IMR-90 (cell line): ENCODE measurements at regions not wholly inside any gene's neighbourhood (a gene's known extent, or its start where the extent isn't known, plus 50 kb on each side); places are given as distances from the start of the nearest gene placed in this dataset.

ENCODE experiments used
- ATAC-seq: fragments of 200-7000 bp; cut with Tn5 transposase; 2 replicates; pipeline ENCODE4 v1.9.1; 2020; ENCODE audit warnings: low read depth, mild to moderate bottlenecking, moderate library complexity
- BruUV-seq: library from RNA; stranded (reverse); fragments of 400-500 nt; replicated peaks from 2 replicates; lab custom pipeline; 2021; lab: Mats Ljungman, UMichigan
- CTCF ChIA-PET: fragments of 300-600 bp; formaldehyde crosslinking; extraction: SDS; loops from one replicate; lab custom pipeline; 2021; ENCODE audit warnings: antibody characterized with exemption; lab: Yijun Ruan, JAX
- POLR2A ChIA-PET: fragments of 300-600 bp; sonication (Branson Sonifier 250); formaldehyde crosslinking; loops from one replicate; lab custom pipeline; 2022; ENCODE audit warnings: antibody characterized with exemption; ENCODE audit not compliant: unreplicated experiment; lab: Charles Lee
- DNase-seq: peaks from one replicate; pipeline ENCODE4 v3.0.0; 2013
- H2AFZ ChIP-seq: replicated peaks from 2 replicates; pipeline ENCODE3; 2013; ENCODE audit warnings: low read length, mild to moderate bottlenecking; ENCODE audit not compliant: poor library complexity
- H2AK5ac ChIP-seq: 2 replicates; pipeline ENCODE4 v1.6.1; 2013; ENCODE audit warnings: low read depth, low read length, inconsistent platforms
- H2AK9ac ChIP-seq: replicated peaks from 2 replicates; pipeline ENCODE3; 2013; ENCODE audit warnings: mild to moderate bottlenecking, low read depth, low read length, moderate library complexity; ENCODE audit not compliant: poor library complexity
- H2BK120ac ChIP-seq: 2 replicates; pipeline ENCODE4 v1.6.1; 2013; ENCODE audit warnings: low read depth, low read length, inconsistent platforms
- H2BK15ac ChIP-seq: 3 replicates; pipeline ENCODE4 v1.6.1; 2013; ENCODE audit warnings: low read depth, low read length, inconsistent platforms
- H2BK20ac ChIP-seq: 2 replicates; pipeline ENCODE4 v1.6.1; 2013; ENCODE audit warnings: low read depth, mild to moderate bottlenecking, inconsistent platforms, low read length, moderate library complexity
- H2BK5ac ChIP-seq: 2 replicates; pipeline ENCODE4 v1.6.1; 2013; ENCODE audit warnings: mild to moderate bottlenecking, low read depth, low read length, inconsistent platforms; ENCODE audit not compliant: poor library complexity, severe bottlenecking
- H3K14ac ChIP-seq: replicated peaks from 2 replicates; pipeline ENCODE4 v1.6.1; 2013; ENCODE audit warnings: low read depth, low read length, inconsistent platforms
- H3K18ac ChIP-seq: 2 replicates; pipeline ENCODE4 v1.6.1; 2013; ENCODE audit warnings: low read depth, low read length, control low read depth
- H3K23ac ChIP-seq: 2 replicates; pipeline ENCODE4 v1.6.1; 2013; ENCODE audit warnings: low read depth, low read length, inconsistent platforms
- H3K27ac ChIP-seq: 2 replicates; pipeline ENCODE4 v1.5.1; 2013; ENCODE audit warnings: mild to moderate bottlenecking, control low read depth, low read length; ENCODE audit not compliant: insufficient read depth
- H3K27me3 ChIP-seq: 2 replicates; pipeline ENCODE4 v1.6.1; 2013; ENCODE audit warnings: low read length; ENCODE audit not compliant: control insufficient read depth, insufficient read depth
- H3K36me3 ChIP-seq: 2 replicates; pipeline ENCODE4 v1.6.1; 2013; ENCODE audit warnings: low read length, mixed read lengths; ENCODE audit not compliant: control insufficient read depth, insufficient read depth
- H3K4ac ChIP-seq: 2 replicates; pipeline ENCODE4 v1.6.1; 2013; ENCODE audit warnings: low read depth, low read length, inconsistent platforms
- H3K4me1 ChIP-seq: 2 replicates; pipeline ENCODE4 v1.6.1; 2013; ENCODE audit warnings: low read length, mixed read lengths; ENCODE audit not compliant: control insufficient read depth, insufficient read depth
- H3K4me2 ChIP-seq: 2 replicates; pipeline ENCODE4 v1.6.1; 2013; ENCODE audit warnings: low read depth, mild to moderate bottlenecking, control low read depth, low read length, moderate library complexity
- H3K4me3 ChIP-seq: 2 replicates; pipeline ENCODE4 v1.5.1; 2013; ENCODE audit warnings: low read depth, mild to moderate bottlenecking, control low read depth, low read length, moderate library complexity; ENCODE audit not compliant: insufficient read depth
- H3K56ac ChIP-seq: 2 replicates; pipeline ENCODE4 v1.6.1; 2013; ENCODE audit warnings: low read length, inconsistent platforms; ENCODE audit not compliant: insufficient read depth; ENCODE audit errors: extremely low read depth
- H3K79me1 ChIP-seq, 2 experiments: 2 replicates each; pipeline ENCODE4 v1.6.1; 2013; ENCODE audit warnings: low read length in 2 of 2, inconsistent platforms in 1 of 2, low read depth in 1 of 2
- H3K9ac ChIP-seq: 2 replicates; pipeline ENCODE4 v1.6.1; 2013; ENCODE audit warnings: low read depth, low read length, control low read depth
- H3K9me1 ChIP-seq: 2 replicates; pipeline ENCODE4 v1.6.1; 2013; ENCODE audit warnings: low read length, inconsistent platforms; ENCODE audit not compliant: insufficient read depth
- H3K9me3 ChIP-seq: 2 replicates; pipeline ENCODE4 v1.6.1; 2013; ENCODE audit warnings: low read length; ENCODE audit not compliant: control insufficient read depth, insufficient read depth
- H4K20me1 ChIP-seq: 2 replicates; pipeline ENCODE4 v1.6.1; 2013; ENCODE audit warnings: low read length, inconsistent platforms; ENCODE audit not compliant: insufficient read depth
- H4K5ac ChIP-seq: 2 replicates; pipeline ENCODE4 v1.6.1; 2013; ENCODE audit warnings: mild to moderate bottlenecking, low read depth, low read length, control low read depth
- H4K8ac ChIP-seq, 2 experiments: 2 replicates each; pipeline ENCODE4 v1.6.1; 2013; ENCODE audit warnings: low read depth in 2 of 2, low read length in 2 of 2, control low read depth in 1 of 2, inconsistent platforms in 1 of 2
- H4K91ac ChIP-seq: 2 replicates; pipeline ENCODE4 v1.6.1; 2013; ENCODE audit warnings: low read depth, low read length, inconsistent platforms; ENCODE audit not compliant: insufficient read depth
- BHLHE40 ChIP-seq: fragments of 150-350 bp; IDR thresholded peaks from 2 replicates; pipeline ENCODE4 v1.6.1; 2016; ENCODE audit warnings: mild to moderate bottlenecking, low read depth, low read length
- CEBPB ChIP-seq: IDR thresholded peaks from 2 replicates; pipeline ENCODE4 v1.6.1; 2012; ENCODE audit warnings: low read depth, low read length, improper control_type of control experiment
- CHD1 ChIP-seq: IDR thresholded peaks from 2 replicates; pipeline ENCODE4 v1.6.1; 2012; ENCODE audit warnings: low read depth, low read length, improper control_type of control experiment
- MAFK ChIP-seq: IDR thresholded peaks from 2 replicates; pipeline ENCODE4 v1.6.1; 2012; ENCODE audit warnings: low read depth, low read length, improper control_type of control experiment
- MAZ ChIP-seq: IDR thresholded peaks from 2 replicates; pipeline ENCODE4 v1.6.1; 2012; ENCODE audit warnings: low read depth, mild to moderate bottlenecking, low read length, improper control_type of control experiment, moderate library complexity, borderline replicate concordance
- MXI1 ChIP-seq: IDR thresholded peaks from 2 replicates; pipeline ENCODE4 v1.6.1; 2012; ENCODE audit warnings: low read depth, mild to moderate bottlenecking, low read length, moderate library complexity, borderline replicate concordance
- NFE2L2 ChIP-seq: fragments of 150-350 bp; IDR thresholded peaks from 2 replicates; pipeline ENCODE4 v1.6.1; 2016; ENCODE audit warnings: low read depth, mild to moderate bottlenecking, low read length
- POLR2A ChIP-seq: IDR thresholded peaks from 2 replicates; pipeline ENCODE4 v1.6.1; 2012; ENCODE audit warnings: mild to moderate bottlenecking, low read depth, low read length
- RAD21 ChIP-seq: IDR thresholded peaks from 2 replicates; pipeline ENCODE4 v1.6.1; 2012; ENCODE audit warnings: low read length, improper control_type of control experiment
- RCOR1 ChIP-seq: IDR thresholded peaks from 2 replicates; pipeline ENCODE4 v1.6.1; 2012; ENCODE audit warnings: mild to moderate bottlenecking, low read length, improper control_type of control experiment; ENCODE audit not compliant: insufficient replicate concordance
- RFX5 ChIP-seq: IDR thresholded peaks from 2 replicates; pipeline ENCODE4 v1.8.0; 2012; ENCODE audit warnings: low read depth, mild to moderate bottlenecking, low read length, moderate library complexity
- SMC3 ChIP-seq: fragments of 150-350 bp; IDR thresholded peaks from 2 replicates; pipeline ENCODE4 v1.6.1; 2016; ENCODE audit warnings: low read depth, mild to moderate bottlenecking, antibody characterized with exemption, low read length, moderate library complexity
- WGBS, 2 experiments: methylation state at CpG; one replicate each; pipeline versions ENCODE4 v1.1.5 to v1.1.7; 2013; ENCODE audit warnings: missing lambda C conversion rate in 2 of 2; ENCODE audit not compliant: insufficient read length in 1 of 2; ENCODE audit errors: extremely low coverage in 2 of 2; 5-methylcytosine and 5-hydroxymethylcytosine counted together
- dilution Hi-C: fragments of 300-500 bp; cut with HindIII; formaldehyde crosslinking; loops from one replicate; pipeline ENCODE4 v1.14.3; 2018; ENCODE audit warnings: low sequenced_read_pairs; ENCODE audit not compliant: unreplicated experiment
- in situ Hi-C: fragments of 300-500 bp; cut with MboI; formaldehyde crosslinking; loops from 3 replicates; pipeline ENCODE4 v1.14.3; 2019; ENCODE audit warnings: low sequenced_read_pairs, inconsistent platforms, mixed read lengths
- intact Hi-C: fragments of 100-400 bp; cut with micrococcal nuclease; formaldehyde crosslinking; loops from 2 replicates; pipeline ENCODE4 v1.10.0; 2022
- TF ChIP-seq, protein P1 (sequence below): conservative IDR thresholded peaks from 2 replicates; pipeline ENCODE4 v1.5.1; 2012; ENCODE audit warnings: mild to moderate bottlenecking, low read depth, low read length, improper control_type of control experiment
- TF ChIP-seq, protein P2 (sequence below): fragments of 150-350 bp; IDR thresholded peaks from 2 replicates; pipeline ENCODE4 v1.6.1; 2017; ENCODE audit warnings: mild to moderate bottlenecking, antibody characterized with exemption, low read length, low read depth
- TF ChIP-seq, protein P3 (sequence below): fragments of 150-350 bp; IDR thresholded peaks from 2 replicates; pipeline ENCODE4 v1.6.1; 2016; ENCODE audit warnings: low read depth, mild to moderate bottlenecking, low read length, moderate library complexity, borderline replicate concordance

DNA sequence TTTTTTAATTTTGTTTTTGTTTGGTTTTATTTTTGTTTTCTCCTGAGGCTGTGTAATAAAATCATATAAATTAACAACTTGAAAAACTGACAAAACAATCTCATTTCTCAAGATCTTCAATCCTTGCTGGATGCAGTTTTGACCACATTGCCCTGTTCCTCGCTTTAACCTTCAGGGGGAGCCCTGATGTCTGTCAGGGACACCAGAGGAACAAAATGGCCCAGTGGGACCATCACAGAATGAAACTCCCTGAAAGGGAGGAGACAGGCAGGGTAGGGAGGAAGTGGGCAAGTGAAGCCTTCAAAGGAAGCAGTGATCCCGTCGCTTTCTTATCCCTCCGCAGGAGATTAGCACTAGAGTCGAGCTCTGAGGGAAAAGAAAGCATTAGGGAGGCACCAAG, 274.9 kb upstream of the LDB2 start:
- BruUV-seq, result no TSS peak

More for the DNA sequence above, 274.9 kb upstream of the LDB2 start:
- no peaks in the 10 kb centered on the region for H4K20me1 ChIP-seq
- no peak overlapping the region for H4K5ac ChIP-seq
- no peak overlapping the region for H3K27ac ChIP-seq
- peak overlapping the region in 1 of 2 experiments; percentile 9; a peak in 1 of 4 replicates for H4K8ac ChIP-seq
- no peak overlapping the region for H4K91ac ChIP-seq
- 0 out of 2 replicates have a peak overlapping the region, but pooled peaks have one; percentile 30 for H2BK20ac ChIP-seq
- H3K56ac ChIP-seq, result no peak overlapping the region
- H2BK120ac ChIP-seq, result peak overlapping the region; percentile 10; the same call in 1 of the 2 replicates
- ChIA-PET CTCF (interaction anchor here (0.6 to 1.0 kb wide), 2 partner anchors 12 to 14 kb away, joined by 3 read pairs; no protein-coding TSS in a partner anchor), POLR2A (no interaction called here)
- TF ChIP-seq MXI1 (no peak), MAZ (no peak), RCOR1 (no peak), BHLHE40 (no peak), NFE2L2 (no peak), RAD21 (no peak), CHD1 (no peak), CEBPB (no peak), SMC3 (no peak), MAFK (no peak), RFX5 (no peak), POLR2A (no peak)
- TF ChIP-seq, protein P1, sequence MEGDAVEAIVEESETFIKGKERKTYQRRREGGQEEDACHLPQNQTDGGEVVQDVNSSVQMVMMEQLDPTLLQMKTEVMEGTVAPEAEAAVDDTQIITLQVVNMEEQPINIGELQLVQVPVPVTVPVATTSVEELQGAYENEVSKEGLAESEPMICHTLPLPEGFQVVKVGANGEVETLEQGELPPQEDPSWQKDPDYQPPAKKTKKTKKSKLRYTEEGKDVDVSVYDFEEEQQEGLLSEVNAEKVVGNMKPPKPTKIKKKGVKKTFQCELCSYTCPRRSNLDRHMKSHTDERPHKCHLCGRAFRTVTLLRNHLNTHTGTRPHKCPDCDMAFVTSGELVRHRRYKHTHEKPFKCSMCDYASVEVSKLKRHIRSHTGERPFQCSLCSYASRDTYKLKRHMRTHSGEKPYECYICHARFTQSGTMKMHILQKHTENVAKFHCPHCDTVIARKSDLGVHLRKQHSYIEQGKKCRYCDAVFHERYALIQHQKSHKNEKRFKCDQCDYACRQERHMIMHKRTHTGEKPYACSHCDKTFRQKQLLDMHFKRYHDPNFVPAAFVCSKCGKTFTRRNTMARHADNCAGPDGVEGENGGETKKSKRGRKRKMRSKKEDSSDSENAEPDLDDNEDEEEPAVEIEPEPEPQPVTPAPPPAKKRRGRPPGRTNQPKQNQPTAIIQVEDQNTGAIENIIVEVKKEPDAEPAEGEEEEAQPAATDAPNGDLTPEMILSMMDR, result no peak
- TF ChIP-seq, protein P2, sequence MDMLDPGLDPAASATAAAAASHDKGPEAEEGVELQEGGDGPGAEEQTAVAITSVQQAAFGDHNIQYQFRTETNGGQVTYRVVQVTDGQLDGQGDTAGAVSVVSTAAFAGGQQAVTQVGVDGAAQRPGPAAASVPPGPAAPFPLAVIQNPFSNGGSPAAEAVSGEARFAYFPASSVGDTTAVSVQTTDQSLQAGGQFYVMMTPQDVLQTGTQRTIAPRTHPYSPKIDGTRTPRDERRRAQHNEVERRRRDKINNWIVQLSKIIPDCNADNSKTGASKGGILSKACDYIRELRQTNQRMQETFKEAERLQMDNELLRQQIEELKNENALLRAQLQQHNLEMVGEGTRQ, result no peak
- TF ChIP-seq, protein P3, sequence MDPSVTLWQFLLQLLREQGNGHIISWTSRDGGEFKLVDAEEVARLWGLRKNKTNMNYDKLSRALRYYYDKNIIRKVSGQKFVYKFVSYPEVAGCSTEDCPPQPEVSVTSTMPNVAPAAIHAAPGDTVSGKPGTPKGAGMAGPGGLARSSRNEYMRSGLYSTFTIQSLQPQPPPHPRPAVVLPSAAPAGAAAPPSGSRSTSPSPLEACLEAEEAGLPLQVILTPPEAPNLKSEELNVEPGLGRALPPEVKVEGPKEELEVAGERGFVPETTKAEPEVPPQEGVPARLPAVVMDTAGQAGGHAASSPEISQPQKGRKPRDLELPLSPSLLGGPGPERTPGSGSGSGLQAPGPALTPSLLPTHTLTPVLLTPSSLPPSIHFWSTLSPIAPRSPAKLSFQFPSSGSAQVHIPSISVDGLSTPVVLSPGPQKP, result no peak
- H3K14ac ChIP-seq, result no peak overlapping the region
- in situ Hi-C loops (no loop called here), dilution Hi-C loops (no loop called here), intact Hi-C loops (no loop called here)
- no peak overlapping the region for H2AK9ac ChIP-seq
- WGBS, 2 experiments, result no CpG with 5 or more reads among the region's 5 CpGs
- H2BK5ac ChIP-seq, result no peak overlapping the region
- peaks cover 5% of the 10 kb centered on the region; the same call in 1 of the 2 replicates for H3K4me1 ChIP-seq
- H3K4me3 ChIP-seq, result no peak overlapping the region
- H3K79me1 ChIP-seq, result no peaks in the 10 kb centered on the region
- no peak overlapping the region for H3K4me2 ChIP-seq
- DNase-seq (no peak), ATAC-seq (no peak)
- H3K27me3 ChIP-seq, result no peaks in the 10 kb centered on the region
- peak overlapping the region; percentile 44; the same call in 1 of the 3 replicates for H2BK15ac ChIP-seq
- H3K36me3 ChIP-seq, result no peaks in the 10 kb centered on the region
- no peaks in the 10 kb centered on the region for H3K9me3 ChIP-seq
- H3K23ac ChIP-seq, result no peak overlapping the region
- H3K9me1 ChIP-seq, result no peaks in the 10 kb centered on the region
- no peak overlapping the region for H3K9ac ChIP-seq
- H2AFZ ChIP-seq, result peak overlapping the region; percentile 68
- H3K4ac ChIP-seq, result peak overlapping the region; percentile 32
- peak overlapping the region; percentile 27 for H2AK5ac ChIP-seq
- no peak overlapping the region for H3K18ac ChIP-seq
